ENCODE measurements at regions not wholly inside any gene's neighbourhood (a gene's known extent, or its start where the extent isn't known, plus 50 kb on each side); places are given as distances from the start of the nearest gene placed in this dataset.

GRCh38 chr9:7328453-7328852 is 471.1 kb downstream of the DMAC1 start:
- Histone ChIP-seq H3K27ac (no peak overlapping the region), H3K4me3 (no peak overlapping the region), H3K27me3 (no peaks in the 10 kb centered on the region), H3K4me1 (no peaks in the 10 kb centered on the region), H3K36me3 (no peaks in the 10 kb centered on the region), H3K9me3 (no peaks in the 10 kb centered on the region)
- no peak for DNase-seq (ENCODE audit: low spot score in 2 of 2)
- intact Hi-C loops (cut with DNase I), result no loop called here
- TF ChIP-seq CTCF (IDR thresholded peaks at IDR 0.05), result no peak

- H3K27ac ChIP-seq, result no peak overlapping the region
- no peaks in the 10 kb centered on the region for H3K36me3 ChIP-seq
- H3K27me3 ChIP-seq, result no peaks in the 10 kb centered on the region
- no peak for TF ChIP-seq CTCF (IDR thresholded peaks at IDR 0.05)
- H3K4me1 ChIP-seq, result no peaks in the 10 kb centered on the region
- DNase-seq (ENCODE audit: low spot score in 2 of 2), result no peak
- intact Hi-C loops (cut with DNase I), result no loop called here
- no peaks in the 10 kb centered on the region for H3K9me3 ChIP-seq
- no peak overlapping the region for H3K4me3 ChIP-seq
These were observed 473.6 kb downstream of the DMAC1 start for GRCh38 chr9:7325995-7326394.

GRCh38 chr9:7324152-7324598 is 475.4 kb downstream of the DMAC1 start:
- no peak for DNase-seq (ENCODE audit: low spot score in 2 of 2)
- intact Hi-C loops (cut with DNase I), result no loop called here
- Histone ChIP-seq H3K27ac (no peak overlapping the region), H3K4me1 (no peaks in the 10 kb centered on the region), H3K4me3 (no peak overlapping the region), H3K9me3 (no peaks in the 10 kb centered on the region), H3K27me3 (no peaks in the 10 kb centered on the region), H3K36me3 (no peaks in the 10 kb centered on the region)
- no peak for TF ChIP-seq CTCF (IDR thresholded peaks at IDR 0.05)

GRCh38 chr9:7320841-7321240 is 478.7 kb downstream of the DMAC1 start:
- Histone ChIP-seq H3K4me3 (no peak overlapping the region), H3K4me1 (no peaks in the 10 kb centered on the region), H3K27me3 (no peaks in the 10 kb centered on the region), H3K36me3 (no peaks in the 10 kb centered on the region), H3K9me3 (no peaks in the 10 kb centered on the region), H3K27ac (no peak overlapping the region)
- intact Hi-C loops (cut with DNase I), result no loop called here
- no peak for TF ChIP-seq CTCF (IDR thresholded peaks at IDR 0.05)
- DNase-seq (ENCODE audit: low spot score in 2 of 2), result no peak

- intact Hi-C loops (cut with DNase I), result no loop called here
- Histone ChIP-seq H3K4me1 (peaks cover 0 to 4% of the 10 kb centered on the region in 2 donors), H3K9me3 (no peaks in the 10 kb centered on the region), H3K27me3 (no peaks in the 10 kb centered on the region), H3K36me3 (no peaks in the 10 kb centered on the region), H3K4me3 (no peak overlapping the region), H3K27ac (no peak overlapping the region)
- DNase-seq (ENCODE audit: low spot score in 2 of 2), result no peak
- TF ChIP-seq CTCF (IDR thresholded peaks at IDR 0.05), result no peak
These were observed 479.4 kb downstream of the DMAC1 start for GRCh38 chr9:7320139-7320538.

GRCh38 chr9:7318920-7319319 is 480.7 kb downstream of the DMAC1 start:
- peaks cover 0 to 4% of the 10 kb centered on the region in 2 donors for H3K4me1 ChIP-seq
- H3K36me3 ChIP-seq, result no peaks in the 10 kb centered on the region
- no peak for TF ChIP-seq CTCF (IDR thresholded peaks at IDR 0.05)
- intact Hi-C loops (cut with DNase I), result no loop called here
- H3K4me3 ChIP-seq, result no peak overlapping the region
- H3K9me3 ChIP-seq, result no peaks in the 10 kb centered on the region
- no peaks in the 10 kb centered on the region for H3K27me3 ChIP-seq
- no peak overlapping the region for H3K27ac ChIP-seq
- no peak for DNase-seq (ENCODE audit: low spot score in 2 of 2)
